Activated T-cell treated with anti-CD3 and anti-CD28 coated beads, Interleukin-2, amount 50 U/mL, for 72 hours (primary cell): ENCODE measurements at regions not wholly inside any gene's neighbourhood (a gene's known extent, or its start where the extent isn't known, plus 50 kb on each side); places are given as distances from the start of the nearest gene placed in this dataset.
"Not testable (repeated sequence)": the region's sequence is repeated elsewhere in the genome, so short reads cannot be mapped to it uniquely, and the experiment has no call there.

Source experiments
- ATAC-seq, 2 donors: fragments of 150-1000 bp; cut with Tn5 transposase; replicated peaks in 1 of 2; 2 replicates each; pipeline ENCODE4 v1.10.0; 2021; ENCODE audit warnings: moderate library complexity in 2 of 2, mild to moderate bottlenecking in 1 of 2
- DNase-seq, 2 donors: peaks; one replicate each; pipeline ENCODE4 v3.0.0; 2021 to 2022; ENCODE audit warnings: mixed read lengths in 1 of 2
- H3K27ac Mint-ChIP-seq: one replicate; pipeline ENCODE4 v1.8.0; 2022; ENCODE audit warnings: mild to moderate bottlenecking, moderate library complexity, mixed read lengths
- H3K27me3 Mint-ChIP-seq: one replicate; pipeline ENCODE4 v1.8.0; 2022; ENCODE audit warnings: low read depth, mixed read lengths
- H3K36me3 Mint-ChIP-seq, 2 donors: one replicate each; pipeline ENCODE4 v1.8.0; 2022; ENCODE audit warnings: mixed read lengths in 2 of 2, mild to moderate bottlenecking in 1 of 2; ENCODE audit not compliant: insufficient read depth in 2 of 2
- H3K4me1 Mint-ChIP-seq: one replicate; pipeline ENCODE4 v1.8.0; 2022; ENCODE audit warnings: low read depth, mixed read lengths
- H3K4me3 Mint-ChIP-seq, 2 donors: one replicate each; pipeline ENCODE4 v1.8.0; 2022; ENCODE audit warnings: mild to moderate bottlenecking in 2 of 2, mixed read lengths in 2 of 2, moderate library complexity in 2 of 2
- H3K9me3 Mint-ChIP-seq, 2 donors: one replicate each; pipeline ENCODE4 v1.8.0; 2022; ENCODE audit warnings: mixed read lengths in 2 of 2

DNA sequence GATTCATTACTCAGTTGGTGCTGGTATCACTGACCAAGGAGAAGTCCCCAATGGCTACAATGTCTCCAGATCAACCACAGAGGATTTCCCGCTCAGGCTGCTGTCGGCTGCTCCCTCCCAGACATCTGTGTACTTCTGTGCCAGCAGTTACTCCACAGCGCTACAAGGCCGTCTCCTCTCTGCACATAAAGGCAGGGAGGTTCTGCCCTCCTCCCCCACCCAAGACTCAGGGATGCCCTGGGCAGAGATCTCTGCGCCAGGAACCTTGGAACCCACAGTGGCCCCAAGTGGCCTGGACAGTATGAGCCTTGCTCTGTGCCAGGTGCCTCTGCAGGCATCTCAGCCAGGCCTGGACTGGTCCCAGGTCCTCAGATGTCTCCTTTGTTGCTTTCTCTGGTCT is 193.4 kb upstream of the PRSS58 start:
- Mint-ChIP-seq H3K4me1 (peaks cover 30% of the 10 kb centered on the region), H3K9me3 (no peaks in the 10 kb centered on the region), H3K4me3 (no peak overlapping the region), H3K27me3 (peaks cover 5% of the 10 kb centered on the region), H3K27ac (no peak overlapping the region), H3K36me3 (no peaks in the 10 kb centered on the region)
- ATAC-seq (no peak), DNase-seq (no peak)

DNA sequence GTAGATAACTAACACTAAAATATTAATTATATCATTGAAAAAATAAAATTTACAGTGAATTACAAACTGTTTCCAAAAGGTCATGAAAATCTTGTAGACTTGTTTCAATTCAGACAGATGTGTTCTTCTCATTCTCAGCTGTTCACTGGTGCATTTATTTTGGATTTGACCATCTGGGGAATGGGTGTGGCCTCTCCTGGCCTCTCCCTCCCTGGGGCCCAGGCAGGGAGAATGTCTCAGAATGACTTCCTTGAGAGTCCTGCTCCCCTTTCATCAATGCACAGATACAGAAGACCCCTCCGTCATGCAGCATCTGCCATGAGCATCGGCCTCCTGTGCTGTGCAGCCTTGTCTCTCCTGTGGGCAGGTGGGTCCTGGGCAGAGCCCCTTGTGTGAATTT is 192.8 kb upstream of the PRSS58 start:
- Mint-ChIP-seq H3K27ac (no peak overlapping the region), H3K27me3 (peaks cover 5% of the 10 kb centered on the region)

DNA sequence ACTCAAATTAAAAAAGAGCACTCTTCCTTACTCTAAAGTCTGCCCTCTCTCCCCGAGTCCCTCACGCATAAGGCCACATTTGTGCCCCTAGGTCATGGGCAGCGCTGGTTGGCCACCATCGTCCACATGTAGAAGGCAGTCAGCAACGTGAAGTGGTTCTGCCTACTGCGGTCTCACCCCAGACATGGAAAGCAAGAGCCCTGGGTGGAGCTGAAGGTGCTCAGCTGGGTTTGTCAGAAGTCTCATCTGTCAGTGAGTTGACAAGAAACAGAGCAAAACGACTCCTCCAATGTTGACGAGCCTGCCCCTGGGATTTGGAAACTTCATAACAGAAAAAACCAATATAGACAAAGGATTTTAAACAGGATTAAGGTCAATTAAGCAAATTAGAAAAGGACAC is 192.3 kb upstream of the PRSS58 start:
- Mint-ChIP-seq H3K27me3 (peaks cover 5% of the 10 kb centered on the region), H3K4me1 (peaks cover 27% of the 10 kb centered on the region), H3K9me3 (no peaks in the 10 kb centered on the region), H3K36me3 (no peaks in the 10 kb centered on the region), H3K27ac (peak overlapping the region; percentile 66), H3K4me3 (peak overlapping the region; percentile 54 to 61)
- DNase-seq (no peak), ATAC-seq (no peak)

More for the DNA sequence above, 192.8 kb upstream of the PRSS58 start:
- H3K9me3 Mint-ChIP-seq, result no peaks in the 10 kb centered on the region
- DNase-seq (no peak), ATAC-seq (no peak)
- H3K36me3 Mint-ChIP-seq, result no peaks in the 10 kb centered on the region
- H3K4me3 Mint-ChIP-seq, result no peak overlapping the region
- peaks cover 29% of the 10 kb centered on the region for H3K4me1 Mint-ChIP-seq

DNA sequence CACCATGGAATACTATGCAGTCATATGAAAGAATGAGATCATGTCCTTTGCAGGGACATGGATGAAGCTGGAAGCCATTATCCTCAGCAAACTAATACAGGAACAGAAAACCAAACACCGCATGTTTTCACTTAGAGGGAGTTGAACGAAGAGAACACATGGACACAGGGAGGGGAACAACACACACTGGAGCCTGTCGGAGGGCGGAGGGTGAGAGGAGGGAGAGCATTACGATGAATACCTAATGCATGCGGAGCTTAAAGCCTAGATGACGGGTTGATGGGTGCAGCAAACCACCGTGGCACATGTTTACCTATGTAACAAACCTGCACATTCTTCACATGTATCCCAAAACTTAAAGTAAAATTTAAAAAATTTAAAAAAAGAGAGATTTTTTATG is 191.0 kb upstream of the PRSS58 start:
- Mint-ChIP-seq H3K4me1 (peaks cover 21% of the 10 kb centered on the region), H3K27ac (peak overlapping the region; percentile 34), H3K4me3 (peak overlapping the region in 1 of 2 donors; percentile 18)
- not testable (repeated sequence) for H3K9me3 Mint-ChIP-seq, DNase-seq, ATAC-seq, H3K36me3 Mint-ChIP-seq, H3K27me3 Mint-ChIP-seq

DNA sequence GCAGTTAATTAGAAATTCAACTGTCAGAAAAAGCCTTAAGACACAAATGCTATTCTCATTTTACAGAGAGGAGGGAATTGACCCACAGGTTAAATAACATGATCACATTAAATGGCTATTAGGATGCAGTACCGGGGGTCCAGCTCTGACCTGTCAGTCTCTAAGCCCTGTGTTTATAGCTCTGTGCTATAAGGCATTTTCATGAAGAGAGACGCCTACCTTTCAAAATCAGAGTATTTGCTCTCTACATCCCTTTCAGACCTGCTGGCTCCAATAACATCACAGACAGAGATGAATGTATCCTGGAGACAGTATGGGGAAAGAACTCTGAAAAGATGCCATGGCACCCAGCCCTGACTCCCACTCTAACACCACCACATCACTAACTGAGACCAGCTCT is 189.9 kb upstream of the PRSS58 start:
- peaks cover 5% of the 10 kb centered on the region for H3K27me3 Mint-ChIP-seq
- H3K4me3 Mint-ChIP-seq, result no peak overlapping the region

DNA sequence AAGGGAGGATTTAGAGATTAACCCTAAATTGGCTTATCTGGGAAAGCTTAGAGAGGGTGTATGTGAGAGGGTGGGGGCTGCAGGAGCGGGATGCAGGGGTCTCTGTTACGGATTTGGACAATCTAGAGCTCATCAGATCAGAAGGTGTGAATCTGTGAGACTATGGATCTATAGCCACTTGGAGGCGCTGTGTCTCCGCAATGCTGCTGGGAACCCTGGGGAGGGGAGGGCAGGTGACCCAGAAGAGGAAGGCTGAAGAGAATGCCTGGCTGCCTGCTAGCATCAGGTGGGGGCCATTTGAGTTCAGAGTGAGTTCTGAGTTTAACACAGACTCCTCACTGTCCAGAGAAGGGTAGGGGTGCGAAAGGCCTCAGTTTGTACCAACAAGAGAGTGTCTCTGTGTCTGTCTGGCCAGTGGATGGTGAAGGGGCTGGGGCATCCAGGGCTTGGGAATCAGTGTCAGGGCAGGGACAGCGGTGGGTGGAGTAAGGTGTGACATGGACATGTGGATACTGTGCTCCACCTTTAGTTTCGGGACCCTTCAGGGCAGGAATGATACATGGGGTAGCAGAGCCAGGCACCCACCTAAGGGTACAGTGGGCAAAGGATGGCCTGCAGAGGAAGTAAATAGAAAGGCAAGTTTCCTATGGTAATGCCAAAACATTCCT is 187.3 kb upstream of the PRSS58 start:
- no peaks in the 10 kb centered on the region for H3K9me3 Mint-ChIP-seq
- H3K27ac Mint-ChIP-seq, result no peak overlapping the region
- peak; percentile 60 to 67 for ATAC-seq
- H3K4me3 Mint-ChIP-seq, result no peak overlapping the region
- DNase-seq, result peak; percentile 39 to 44
- peaks cover 5% of the 10 kb centered on the region for H3K27me3 Mint-ChIP-seq
- no peaks in the 10 kb centered on the region for H3K36me3 Mint-ChIP-seq
- peaks cover 40% of the 10 kb centered on the region for H3K4me1 Mint-ChIP-seq

More for the DNA sequence above, 189.9 kb upstream of the PRSS58 start:
- DNase-seq (no peak), ATAC-seq (no peak)
- Mint-ChIP-seq H3K36me3 (no peaks in the 10 kb centered on the region), H3K4me1 (peaks cover 28% of the 10 kb centered on the region), H3K9me3 (no peaks in the 10 kb centered on the region), H3K27ac (no peak overlapping the region)

DNA sequence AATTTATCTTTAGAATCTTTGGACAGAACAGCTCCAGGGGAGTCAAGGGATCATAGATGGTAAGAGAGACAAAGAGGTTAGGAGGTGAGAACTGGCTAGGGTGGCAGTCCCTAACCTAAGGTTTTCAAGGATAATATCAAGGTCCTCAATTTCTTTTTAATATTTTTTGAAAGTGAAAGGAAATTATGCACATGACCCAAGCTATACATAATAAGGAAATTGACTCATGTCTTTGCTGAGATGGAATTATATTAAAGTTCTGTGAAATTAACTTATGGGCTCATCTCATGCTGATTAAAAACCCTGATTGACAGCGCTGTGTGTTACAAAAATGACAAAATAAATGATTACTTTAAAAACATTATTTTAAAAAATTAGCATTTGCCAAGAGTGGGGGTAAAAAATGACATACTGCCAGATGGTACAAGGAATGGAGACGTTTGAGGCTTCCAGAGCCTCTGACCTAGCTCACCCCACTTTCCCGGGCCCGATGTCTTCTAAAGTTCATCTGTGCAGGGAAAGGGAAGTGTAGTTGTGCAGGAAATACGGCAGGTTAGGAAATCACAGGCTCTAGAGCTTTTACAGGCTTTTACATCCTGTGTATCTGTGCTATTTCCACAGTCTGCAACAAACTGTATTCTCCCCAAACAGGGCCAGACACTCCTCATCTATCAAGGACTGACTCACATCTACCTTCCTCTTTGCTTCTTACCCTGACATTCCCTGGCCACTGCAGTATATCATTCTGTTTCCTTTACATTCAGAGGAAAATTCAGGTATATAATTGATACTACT is 185.6 kb upstream of the PRSS58 start:
- Mint-ChIP-seq H3K4me1 (peaks cover 51% of the 10 kb centered on the region), H3K4me3 (no peak overlapping the region), H3K9me3 (no peaks in the 10 kb centered on the region), H3K36me3 (no peaks in the 10 kb centered on the region), H3K27me3 (no peaks in the 10 kb centered on the region), H3K27ac (no peak overlapping the region)
- DNase-seq, result no peak
- ATAC-seq, result no peak

DNA sequence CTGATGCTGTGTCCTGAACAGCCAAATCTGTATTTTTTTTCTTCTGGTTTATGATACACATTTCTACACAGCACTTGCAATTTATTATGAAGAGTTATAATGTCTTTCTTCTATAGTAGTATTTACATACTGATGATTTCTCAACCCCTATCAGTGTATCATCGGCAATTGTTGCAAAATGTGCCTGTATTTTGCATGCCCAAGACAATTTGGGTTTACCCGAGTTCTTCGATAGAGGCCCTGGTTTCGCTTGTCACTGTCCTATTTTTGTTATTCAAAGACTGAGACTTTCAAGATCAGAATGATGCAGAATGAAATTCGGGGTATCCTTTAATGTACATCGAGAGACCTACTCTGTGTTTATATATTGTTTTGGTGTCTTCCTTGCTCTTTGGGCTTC is 184.5 kb upstream of the PRSS58 start:
- no peaks in the 10 kb centered on the region for H3K36me3 Mint-ChIP-seq
- no peak for DNase-seq
- H3K4me3 Mint-ChIP-seq, result no peak overlapping the region
- H3K27ac Mint-ChIP-seq, result no peak overlapping the region
- no peaks in the 10 kb centered on the region for H3K9me3 Mint-ChIP-seq
- peaks cover 53% of the 10 kb centered on the region for H3K4me1 Mint-ChIP-seq
- no peak for ATAC-seq
- H3K27me3 Mint-ChIP-seq, result no peaks in the 10 kb centered on the region

DNA sequence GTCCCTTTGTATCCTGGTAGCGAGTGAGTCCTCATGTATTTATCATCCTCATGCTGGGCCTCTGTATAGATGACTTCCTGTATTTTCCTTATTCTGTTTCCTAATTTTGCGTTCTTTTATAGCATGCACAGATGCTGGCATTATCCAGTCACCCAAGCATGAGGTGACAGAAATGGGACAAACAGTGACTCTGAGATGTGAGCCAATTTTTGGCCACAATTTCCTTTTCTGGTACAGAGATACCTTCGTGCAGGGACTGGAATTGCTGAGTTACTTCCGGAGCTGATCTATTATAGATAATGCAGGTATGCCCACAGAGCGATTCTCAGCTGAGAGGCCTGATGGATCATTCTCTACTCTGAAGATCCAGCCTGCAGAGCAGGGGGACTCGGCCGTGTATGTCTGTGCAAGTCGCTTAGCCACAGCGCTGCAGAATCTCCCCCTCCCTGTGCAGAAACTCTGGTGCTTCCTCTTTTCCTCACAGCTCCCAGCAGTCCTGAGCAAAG is 183.1 kb upstream of the PRSS58 start:
- ATAC-seq, result peak; percentile 56
- no peak overlapping the region for H3K27ac Mint-ChIP-seq
- no peak for DNase-seq
- no peaks in the 10 kb centered on the region for H3K27me3 Mint-ChIP-seq
- H3K9me3 Mint-ChIP-seq, result no peaks in the 10 kb centered on the region
- H3K4me3 Mint-ChIP-seq, result peak overlapping the region; percentile 25 to 36
- no peaks in the 10 kb centered on the region for H3K36me3 Mint-ChIP-seq
- peaks cover 53% of the 10 kb centered on the region for H3K4me1 Mint-ChIP-seq

DNA sequence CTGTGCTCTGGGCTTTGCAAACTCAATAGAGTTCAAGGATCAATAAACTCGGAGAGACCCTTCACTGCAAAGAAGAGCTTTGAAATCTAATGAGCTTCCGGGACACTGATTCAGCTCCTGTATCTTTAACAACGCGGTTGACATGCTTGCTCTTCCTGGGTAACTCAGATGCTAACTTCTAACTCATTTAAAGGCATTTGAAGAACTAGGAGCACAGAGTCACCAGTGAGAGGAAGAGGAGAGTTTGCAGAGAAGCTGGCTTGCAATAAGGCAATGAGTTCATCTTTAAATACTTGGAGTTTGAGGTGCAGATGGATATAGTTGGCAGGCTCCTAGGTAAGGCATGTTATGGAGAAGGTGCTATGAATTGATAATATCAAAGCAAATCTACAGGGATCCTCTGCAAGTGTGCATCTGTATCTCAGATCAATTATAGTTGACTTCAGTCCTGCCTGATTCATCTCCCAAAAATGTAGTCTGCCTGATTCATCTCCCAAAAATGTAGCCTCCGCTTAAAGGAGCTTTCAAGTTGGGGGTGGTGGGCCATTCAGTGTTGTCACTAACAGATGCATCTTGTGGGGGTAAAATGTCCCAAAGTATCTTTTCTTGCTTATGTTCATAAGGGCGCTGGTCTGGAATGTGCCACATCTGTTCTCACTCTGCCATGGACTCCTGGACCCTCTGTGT is 182.5 kb upstream of the PRSS58 start:
- DNase-seq (no peak), ATAC-seq (peak in 1 of 2 donors; percentile 18)
- Mint-ChIP-seq H3K27ac (no peak overlapping the region), H3K4me3 (no peak overlapping the region), H3K36me3 (no peaks in the 10 kb centered on the region), H3K4me1 (peaks cover 53% of the 10 kb centered on the region), H3K9me3 (no peaks in the 10 kb centered on the region), H3K27me3 (no peaks in the 10 kb centered on the region)

DNA sequence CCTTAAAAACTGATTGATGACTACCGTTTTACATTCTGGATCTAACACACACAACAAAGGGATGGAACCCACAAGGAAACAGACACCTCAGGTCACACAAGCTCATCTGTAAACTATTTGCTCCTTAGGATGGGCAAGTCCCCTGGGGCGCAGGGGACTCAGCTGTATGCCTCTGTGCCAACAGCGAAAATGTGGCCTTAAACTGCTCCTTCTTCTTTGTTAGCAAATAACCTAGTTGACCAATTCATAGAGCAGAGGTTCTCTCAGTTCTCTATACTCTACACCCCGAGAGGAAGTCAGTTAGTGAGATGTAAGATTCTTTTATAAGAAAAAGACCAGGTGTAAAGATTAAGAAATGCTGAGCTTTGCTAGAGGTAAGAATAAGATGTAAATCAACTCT is 181.9 kb upstream of the PRSS58 start:
- Mint-ChIP-seq H3K4me3 (no peak overlapping the region), H3K36me3 (no peaks in the 10 kb centered on the region), H3K9me3 (no peaks in the 10 kb centered on the region), H3K27me3 (no peaks in the 10 kb centered on the region), H3K27ac (no peak overlapping the region), H3K4me1 (peaks cover 47% of the 10 kb centered on the region)
- no peak for ATAC-seq
- DNase-seq, result no peak

DNA sequence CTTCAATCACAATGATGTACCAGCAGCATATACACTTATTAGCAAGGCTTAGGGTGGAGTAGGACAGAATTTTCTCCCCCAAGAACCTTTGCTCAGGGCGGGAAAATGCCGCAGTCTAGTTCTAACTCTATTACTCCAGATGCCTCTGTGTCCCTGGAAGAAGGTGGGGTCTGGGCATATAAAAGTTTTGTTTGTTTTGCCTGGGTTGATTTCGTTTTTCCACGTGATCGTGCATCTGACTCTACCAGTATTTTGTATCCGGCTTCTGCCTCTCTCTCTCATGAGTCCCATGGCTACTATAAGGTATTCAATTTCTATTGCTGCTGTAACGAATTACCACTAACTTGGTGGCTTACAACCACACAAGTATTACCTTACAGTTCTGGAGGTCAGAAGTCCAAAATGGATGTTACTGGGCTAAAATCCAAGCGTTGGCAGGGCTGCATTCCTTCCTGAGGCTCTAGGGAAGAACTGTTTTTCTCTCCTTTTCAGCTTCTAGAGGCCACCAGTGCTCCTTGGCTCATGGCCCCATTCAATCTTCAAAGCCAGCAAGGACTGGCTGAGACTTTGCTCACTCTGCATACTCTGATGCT is 181.2 kb upstream of the PRSS58 start:
- H3K4me1 Mint-ChIP-seq, result peaks cover 54% of the 10 kb centered on the region
- H3K9me3 Mint-ChIP-seq, result no peaks in the 10 kb centered on the region
- ATAC-seq (no peak), DNase-seq (no peak)
- H3K27ac Mint-ChIP-seq, result no peak overlapping the region
- H3K36me3 Mint-ChIP-seq, result no peaks in the 10 kb centered on the region
- no peaks in the 10 kb centered on the region for H3K27me3 Mint-ChIP-seq
- H3K4me3 Mint-ChIP-seq, result no peak overlapping the region
